ENCODE measurements at regions not wholly inside any gene's neighbourhood (a gene's known extent, or its start where the extent isn't known, plus 50 kb on each side); places are given as distances from the start of the nearest gene placed in this dataset.

DNA sequence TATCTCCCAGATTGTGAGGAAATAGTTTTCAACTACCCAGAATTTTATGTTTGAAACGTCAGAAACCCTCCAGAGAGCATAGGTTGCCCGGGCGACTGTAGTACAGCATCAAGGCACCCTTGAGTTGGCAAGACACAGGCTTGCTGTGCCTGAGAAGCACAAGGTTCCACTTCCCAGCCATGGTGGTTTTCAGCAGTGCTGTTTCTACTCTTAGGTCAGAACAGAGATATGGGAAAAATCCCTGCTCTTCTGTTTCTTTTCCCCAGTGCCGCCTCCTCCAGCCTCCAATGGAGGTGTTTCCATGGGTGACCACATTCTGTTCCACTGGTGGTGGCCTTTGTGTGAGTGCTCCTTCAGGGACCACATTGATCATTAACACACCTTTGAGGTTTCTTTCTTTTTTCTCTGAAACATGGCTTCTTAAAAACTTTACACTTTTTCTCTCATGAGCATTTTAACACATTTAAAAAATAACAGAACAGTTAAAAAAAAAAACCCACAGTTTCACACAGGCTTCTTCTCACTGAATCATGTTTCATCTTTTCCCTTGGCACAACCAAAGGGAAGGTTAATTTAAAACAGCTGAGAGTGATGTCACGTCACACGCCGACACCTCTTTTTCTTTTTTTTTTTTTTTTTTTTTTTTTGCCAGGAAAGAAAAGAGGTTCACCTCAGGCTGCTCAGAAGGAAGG lies 229.3 kb upstream of the HDAC4 start:
- intact Hi-C loops (cut with DNase I): no loop called here

DNA sequence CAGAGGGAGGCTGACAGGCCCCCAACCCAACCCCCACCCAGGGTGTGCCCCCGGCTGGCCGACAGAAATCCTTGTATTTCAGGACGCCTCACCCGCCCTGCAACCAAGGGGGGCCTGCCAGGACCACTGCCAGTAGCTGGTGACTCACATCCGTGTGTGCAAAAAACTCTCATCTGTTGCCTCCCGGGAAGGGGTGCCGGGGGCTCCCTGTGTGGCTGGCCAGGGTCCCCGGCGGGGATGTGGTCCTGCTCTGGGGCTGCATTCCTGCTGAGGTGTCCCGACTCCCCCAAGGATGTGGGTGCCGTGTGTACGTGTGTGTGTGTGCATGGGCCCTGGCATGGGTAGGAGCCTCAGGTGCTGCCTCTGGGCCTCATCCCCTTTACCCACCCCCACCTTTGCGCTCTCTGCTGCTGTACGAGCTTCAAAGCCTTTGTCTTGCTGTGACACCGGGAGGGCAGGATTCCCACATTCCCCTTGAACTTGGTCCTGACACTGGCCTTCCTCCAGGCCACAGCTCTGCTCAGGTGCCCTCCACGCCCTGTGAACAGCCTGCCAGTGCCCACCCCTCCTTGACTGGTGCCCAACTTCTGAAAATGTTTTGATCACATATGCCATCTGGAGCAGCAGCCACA lies 226.3 kb upstream of the HDAC4 start:
- intact Hi-C loops (cut with DNase I): no loop called here
- peak in 2 of 42 donors; percentile 29 for DNase-seq

More for the DNA sequence above, 229.3 kb upstream of the HDAC4 start:
- DNase-seq: peak in 2 of 42 donors; percentile 35 to 36

DNA sequence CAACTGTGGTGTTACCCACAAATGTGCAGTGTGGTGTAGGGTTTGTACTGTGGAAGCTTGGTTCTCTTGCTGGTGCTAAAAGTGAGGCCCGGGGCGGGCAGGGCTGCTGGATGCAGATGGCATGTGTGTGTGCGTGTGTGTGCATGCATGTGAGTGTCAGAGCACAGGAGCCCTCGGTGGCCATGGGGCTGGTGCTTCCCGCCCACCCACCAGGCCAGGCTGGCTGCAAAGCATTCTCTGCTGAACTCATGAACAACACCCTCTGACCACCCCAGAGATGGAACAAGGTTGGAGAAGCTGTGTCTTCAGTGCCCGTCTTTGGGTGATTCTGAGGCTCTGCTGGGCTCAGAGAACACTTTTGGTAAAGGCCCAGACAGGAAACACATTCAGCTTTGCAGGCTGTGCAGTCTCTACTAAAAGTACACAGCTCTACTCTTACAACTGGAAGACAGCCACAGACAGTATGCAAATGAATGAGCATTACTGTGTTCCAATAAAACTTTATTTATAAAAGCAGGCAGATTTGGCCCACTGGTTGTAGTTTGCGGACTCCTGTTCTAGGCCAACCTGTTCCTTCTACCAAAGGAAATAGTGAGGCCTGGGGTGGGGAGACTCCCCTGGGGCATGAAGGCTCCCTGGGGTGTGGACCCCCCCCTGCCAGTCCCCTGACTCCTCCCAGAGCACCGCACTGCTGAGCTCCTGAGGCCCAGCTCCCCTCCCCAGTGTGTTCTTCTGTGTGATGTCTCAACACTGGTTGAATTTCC lies 225.3 kb upstream of the HDAC4 start:
- intact Hi-C loops (cut with DNase I): no loop called here

DNA sequence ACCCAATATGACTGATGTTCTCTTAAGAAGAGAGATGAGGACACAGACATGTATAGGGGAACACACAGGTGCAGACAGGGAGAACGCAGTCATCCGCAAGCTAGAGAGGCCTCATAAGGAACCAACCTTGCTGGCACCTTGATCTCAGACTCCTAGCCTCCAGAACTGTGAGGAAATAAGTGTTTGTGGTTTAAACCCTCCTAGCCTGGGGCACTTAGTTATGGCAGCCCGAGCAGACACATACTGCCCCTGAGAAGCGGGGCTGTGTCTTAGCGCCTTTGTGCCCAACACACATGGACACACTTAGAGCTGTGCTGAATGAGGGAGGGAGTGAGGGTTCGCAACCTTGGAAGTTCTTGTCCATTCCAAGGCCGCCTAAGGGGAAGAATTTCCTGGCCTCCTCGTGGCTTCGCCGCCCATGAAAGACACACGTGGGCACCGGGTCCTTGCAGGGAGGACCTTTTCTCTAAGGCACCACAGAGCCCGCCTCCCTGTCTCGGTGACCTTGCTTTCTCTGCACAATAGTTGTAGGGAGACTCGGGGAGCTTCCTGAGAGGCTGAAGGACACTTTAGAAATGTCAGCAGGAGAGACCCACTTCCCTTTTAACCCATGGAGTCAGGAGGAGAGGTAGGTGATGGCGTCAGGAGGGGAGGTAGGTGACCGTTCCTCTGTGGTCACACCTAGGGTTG lies 224.5 kb upstream of the HDAC4 start:
- intact Hi-C loops (cut with DNase I): no loop called here
- peak in 2 of 42 donors; percentile 17 to 25 for DNase-seq

More for the DNA sequence above, 225.3 kb upstream of the HDAC4 start:
- DNase-seq: peak in 2 of 42 donors; percentile 20 to 31

DNA sequence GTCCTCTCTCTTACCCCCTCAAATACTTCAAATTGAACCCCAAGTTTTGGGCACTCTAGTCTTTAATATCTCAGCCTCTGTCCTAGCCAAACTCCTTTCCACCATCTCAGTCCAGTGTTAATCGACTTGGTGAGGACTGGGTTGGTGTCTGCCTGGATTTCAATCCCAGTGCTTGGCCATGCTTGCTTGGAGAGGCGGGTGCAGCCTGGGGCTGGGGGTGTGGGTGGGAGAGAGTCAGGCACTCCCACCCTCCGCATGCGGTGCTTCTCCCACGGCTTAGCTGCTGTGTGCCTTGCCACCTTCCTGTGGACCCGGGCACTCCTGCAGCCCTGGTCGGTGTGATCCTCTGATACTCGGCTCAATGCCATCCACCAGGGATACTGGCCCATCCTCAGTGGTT lies 220.8 kb upstream of the HDAC4 start:
- DNase-seq: peak in 1 of 42 donors; percentile 12
- intact Hi-C loops (cut with DNase I): no loop called here

DNA sequence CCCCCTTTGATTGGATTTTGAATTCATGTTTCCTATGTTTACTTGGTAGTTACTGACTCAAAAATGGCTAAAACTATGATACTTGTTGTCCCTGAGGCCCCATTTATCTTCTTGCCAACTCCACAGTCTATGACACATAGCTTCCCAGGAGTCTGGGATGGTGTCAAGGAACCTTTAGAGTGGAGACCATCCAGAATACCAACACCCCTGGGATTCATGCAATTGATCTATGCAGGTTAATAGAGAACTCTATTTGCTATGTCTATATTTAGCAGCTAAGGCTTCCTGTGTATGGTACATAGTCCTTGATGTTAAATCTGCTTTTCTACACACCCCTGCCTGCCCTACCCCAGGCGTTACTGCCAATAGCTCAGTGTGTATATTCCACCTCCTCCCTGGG lies 218.5 kb upstream of the HDAC4 start:
- peak in 2 of 42 donors; percentile 6 to 8 for DNase-seq
- intact Hi-C loops (cut with DNase I): no loop called here

DNA sequence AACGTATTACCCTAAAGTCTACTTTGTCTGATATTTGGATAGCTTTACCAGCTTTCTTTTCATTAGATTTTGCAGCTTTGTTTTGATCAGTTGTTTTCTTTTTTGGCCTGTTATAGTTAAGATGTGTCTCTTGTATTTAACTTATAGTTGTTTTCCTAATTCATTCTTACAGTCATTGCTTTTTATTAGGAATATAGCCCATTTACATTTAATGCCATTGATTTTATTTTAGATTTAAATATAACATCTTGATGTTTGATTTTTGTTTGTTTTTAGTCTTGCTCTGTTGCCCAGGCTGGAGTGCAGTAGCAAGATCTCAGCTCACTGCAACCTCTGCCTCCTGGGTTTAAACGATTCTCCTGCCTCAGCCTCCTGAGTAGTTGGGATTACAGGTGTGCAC lies 215.9 kb upstream of the HDAC4 start:
- intact Hi-C loops (cut with DNase I): no loop called here
- DNase-seq: no peak

DNA sequence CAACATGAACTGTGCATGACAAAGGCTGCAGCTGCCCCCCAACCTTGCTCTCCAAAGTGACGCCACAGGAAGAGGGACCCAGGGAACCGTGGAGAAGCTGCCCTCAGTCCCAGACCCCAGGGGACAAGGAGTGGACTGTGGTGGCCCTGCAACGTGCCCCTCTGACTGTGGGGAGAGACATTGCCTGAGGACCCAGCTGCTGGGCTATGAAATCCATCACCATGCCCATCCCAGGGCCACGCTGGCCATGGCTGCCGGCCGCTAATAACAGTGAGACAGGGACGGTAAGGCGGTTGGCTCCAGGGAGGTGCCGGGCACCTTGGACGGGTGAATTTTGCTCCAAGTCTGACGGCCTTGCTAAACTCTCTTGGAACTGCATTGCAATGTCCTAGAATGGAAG lies 211.3 kb upstream of the HDAC4 start:
- peak in 2 of 42 donors; percentile 1 to 4 for DNase-seq
- intact Hi-C loops (cut with DNase I): no loop called here

DNA sequence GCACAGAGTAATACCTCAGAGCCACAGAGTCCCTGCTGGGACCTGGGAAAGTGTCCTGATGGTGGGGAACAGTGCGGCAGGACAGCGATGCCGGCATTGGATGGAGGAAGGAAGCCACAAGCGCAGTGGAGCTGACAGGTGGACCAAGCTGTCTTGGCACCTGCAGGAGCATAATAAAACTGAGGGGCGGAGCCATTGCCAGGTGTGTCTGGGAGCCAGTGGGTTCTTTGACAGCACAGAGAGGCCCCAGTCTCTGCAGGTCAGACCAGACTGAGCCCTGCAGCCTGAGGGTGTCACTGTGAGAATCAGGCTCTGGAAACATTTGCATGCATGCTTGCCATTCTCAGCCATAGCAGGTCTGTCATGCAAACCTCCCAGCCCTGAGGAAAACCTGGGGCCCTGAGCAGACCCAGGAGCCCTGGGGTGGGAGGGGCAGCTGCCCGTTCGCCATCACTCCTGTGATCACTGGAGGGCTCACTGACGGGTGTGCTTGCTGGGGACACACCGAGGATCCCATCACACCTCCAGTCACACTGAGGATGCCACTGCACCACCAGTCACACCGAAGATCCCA lies 210.5 kb upstream of the HDAC4 start:
- peak in 2 of 42 donors; percentile 9 to 10 for DNase-seq
- intact Hi-C loops (cut with DNase I): no loop called here

DNA sequence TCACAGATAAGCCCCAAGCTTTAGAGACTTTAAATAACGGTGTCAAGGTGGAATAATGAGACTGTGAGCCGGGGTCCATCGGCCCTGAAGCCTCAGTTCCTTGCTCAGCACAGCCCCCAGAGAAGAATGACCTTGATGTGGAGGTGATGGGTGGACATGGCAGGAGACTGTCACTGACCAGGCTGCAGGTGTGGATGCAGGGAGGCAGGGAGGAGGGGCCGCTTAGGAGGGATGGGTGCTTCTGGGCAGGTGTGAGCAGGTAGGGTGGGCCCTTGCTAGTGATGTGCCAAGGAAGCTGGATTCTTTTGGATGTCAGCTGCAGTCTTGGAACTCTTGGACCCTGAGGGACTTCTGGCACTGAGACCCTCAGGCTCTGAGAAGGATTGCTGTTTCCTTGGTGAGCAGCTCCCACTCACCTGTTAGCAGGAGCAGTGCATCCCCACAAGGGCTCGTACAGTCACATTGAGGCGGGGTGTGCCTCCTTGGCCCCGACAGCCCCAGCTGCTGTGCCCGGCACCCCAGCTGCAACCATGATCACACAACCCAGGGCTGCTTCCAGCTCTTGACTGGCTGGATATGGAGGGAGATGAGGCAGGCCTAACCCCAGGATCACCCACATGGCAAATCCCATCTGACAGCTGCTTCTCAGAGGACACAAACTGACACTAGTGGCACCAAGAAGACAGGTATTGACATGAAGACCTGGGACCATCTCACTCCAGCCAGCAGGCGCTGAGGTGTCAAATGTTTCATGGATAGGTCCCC lies 209.8 kb upstream of the HDAC4 start:
- intact Hi-C loops (cut with DNase I): no loop called here
- DNase-seq: peak in 6 of 42 donors; percentile 0 to 10 (median 4)

DNA sequence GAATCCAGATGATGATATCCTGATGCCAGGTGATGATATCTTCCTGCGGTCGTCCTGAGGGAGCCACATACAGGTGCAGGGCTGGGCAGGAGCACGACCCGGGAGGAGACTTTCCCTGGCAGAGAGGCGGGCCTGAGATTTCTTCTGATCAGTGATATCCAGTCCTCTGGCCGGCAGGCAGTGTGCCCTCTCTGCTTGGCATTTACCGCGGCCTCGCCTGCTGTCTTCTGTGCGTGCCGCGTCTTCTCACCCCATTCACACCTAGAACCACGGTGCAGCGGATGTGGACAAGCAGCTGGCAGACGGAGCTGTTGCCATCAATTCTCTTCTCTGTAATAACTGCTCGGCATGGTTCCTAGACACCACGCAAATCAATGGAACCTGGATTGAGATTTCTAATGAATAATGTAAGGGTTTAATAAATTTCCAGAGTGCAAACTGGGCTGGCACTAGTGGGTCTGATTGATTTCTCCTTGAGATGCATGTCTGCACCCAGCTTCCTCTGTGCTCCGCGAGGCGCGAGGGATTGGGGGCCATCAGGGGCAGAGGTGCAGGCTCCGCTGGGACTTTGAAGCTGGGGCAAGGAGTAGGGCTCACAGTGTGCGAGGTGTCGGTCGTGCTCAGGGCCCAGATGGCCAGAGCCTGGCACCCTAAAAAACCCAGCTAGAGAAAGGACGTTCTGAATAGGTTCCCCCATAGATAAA lies 208.9 kb upstream of the HDAC4 start:
- DNase-seq: peak in 5 of 42 donors; percentile 5 to 34 (median 10)
- intact Hi-C loops (cut with DNase I): no loop called here

DNA sequence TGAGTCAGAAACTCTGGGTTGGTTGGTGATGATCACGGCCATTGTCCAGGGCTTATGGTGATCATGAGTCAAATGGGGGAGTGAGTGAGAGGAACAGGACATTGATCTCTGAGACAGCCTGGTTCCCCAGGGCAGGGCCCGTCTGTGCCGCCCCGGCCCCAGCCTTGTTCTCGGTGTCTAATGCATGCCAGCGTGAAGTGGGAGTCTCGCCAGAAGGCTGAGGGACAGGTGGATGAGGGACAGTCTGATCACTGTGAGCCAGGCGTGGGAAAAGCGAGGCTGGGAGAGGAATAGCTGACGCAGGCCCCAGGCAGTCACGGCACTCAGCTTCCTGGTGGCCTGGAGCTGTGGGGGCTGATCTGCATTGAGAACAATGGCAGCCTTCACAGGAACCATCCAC lies 208.3 kb upstream of the HDAC4 start:
- intact Hi-C loops (cut with DNase I): no loop called here

DNA sequence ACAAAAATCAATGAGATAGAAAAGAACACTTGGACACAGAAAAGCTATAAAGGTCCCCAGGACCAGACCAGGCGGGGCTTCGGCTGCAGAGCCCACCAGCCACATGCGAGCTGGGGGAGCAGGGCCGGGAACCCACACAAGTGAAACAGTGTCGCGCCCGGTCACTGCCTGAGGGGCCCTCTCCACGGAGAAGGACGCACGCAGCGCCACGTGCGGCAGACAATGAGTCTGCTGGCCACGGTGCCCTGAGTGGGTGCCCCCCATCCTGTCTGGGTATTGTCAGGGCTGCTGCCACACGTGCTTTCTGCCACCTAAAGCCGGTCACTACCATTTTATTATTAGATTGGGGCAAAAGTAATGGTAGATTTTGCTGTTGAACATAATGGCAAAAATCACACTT lies 207.9 kb upstream of the HDAC4 start:
- peak in 4 of 42 donors; percentile 12 to 28 (median 12) for DNase-seq
- intact Hi-C loops (cut with DNase I): no loop called here

More for the DNA sequence above, 208.3 kb upstream of the HDAC4 start:
- DNase-seq: peak in 7 of 42 donors; percentile 7 to 53 (median 23)

DNA sequence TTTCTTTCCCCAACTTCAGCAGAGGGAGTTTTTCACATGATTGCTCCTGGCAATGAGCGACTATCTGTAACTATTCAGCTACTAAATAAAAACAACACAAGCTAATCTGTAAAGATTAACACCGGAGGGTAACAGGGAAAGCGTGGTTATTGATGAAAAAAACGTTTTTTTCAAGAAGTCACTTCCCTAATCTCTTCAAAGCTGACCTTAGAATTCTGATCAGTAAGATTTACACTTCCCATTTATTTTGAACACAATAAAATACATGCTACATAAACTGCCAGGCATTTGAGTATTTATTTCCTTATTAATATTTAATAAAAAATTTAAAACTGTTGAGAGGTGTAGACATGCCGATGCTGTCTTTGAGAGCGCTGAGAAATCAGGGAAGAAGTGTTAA lies 207.4 kb upstream of the HDAC4 start:
- intact Hi-C loops (cut with DNase I): no loop called here
- no peak for DNase-seq

DNA sequence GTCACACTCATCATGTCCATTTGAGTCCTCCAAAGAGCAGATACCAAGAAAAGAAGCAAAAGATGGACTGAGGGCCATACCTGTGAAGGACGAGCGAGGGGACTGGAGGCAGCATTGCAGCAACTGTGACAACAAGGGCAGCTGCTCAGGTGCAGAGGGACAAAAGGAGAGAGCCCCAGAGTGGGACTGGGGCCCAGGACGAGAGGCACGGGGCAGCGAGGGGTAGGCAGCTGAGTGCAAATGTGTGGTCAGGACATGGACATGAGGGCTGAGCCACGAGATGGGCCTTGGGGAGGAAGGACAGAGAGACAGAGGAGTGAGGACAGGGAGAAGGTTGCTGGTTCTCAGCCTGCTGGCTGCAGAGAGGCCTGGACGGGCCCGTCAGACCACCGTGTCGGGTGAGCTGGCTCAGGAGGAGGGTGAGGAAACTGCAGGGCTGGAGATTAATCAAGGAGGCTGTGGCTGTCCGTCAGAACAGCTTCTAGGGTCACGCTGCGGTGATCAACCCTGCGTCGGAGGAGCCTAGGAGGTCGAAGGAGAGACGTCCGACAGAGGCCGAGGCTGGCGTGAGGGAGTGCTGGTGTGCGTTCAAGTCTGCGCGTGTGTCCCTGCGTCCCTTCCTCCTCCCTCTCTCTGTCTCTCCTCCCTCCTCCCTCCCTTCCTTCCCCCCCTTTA lies 206.8 kb upstream of the HDAC4 start:
- intact Hi-C loops (cut with DNase I): no loop called here
- peak in 6 of 42 donors; percentile 4 to 39 (median 14) for DNase-seq

DNA sequence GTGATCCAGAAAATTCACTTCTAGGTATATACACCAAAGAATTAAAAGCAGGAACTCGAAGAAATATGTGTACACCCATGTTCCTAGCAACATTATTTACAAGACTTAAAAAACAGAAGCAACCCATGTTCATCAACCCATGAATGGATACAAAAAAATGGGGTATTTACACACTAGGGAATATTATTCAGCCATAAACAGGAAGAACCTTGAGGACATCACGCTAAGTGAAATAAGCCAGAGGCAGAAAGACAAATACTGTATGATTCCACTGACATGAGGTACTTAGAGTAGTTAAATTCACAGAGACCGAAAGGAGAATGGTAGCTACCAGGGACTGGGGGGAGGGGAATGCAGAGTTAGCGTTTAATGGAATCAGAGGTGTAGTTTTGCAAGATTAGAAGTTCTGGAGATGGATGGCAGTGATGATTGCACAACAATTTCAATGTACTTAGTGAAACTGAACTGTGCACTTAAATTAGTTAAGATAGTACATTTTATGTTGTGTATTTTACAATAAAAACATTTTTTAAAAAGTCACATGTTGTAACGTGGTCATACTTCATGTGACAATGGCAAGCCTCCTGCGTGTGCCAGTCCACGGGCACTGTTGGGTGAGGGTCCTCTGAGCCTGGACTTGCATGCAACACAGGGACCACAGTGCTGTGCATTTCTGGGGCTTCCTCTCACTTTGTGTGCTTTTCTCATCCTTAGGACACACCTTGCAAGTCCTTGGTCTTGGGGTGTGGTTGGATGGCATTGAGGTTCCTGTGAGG lies 206.1 kb upstream of the HDAC4 start:
- peak in 5 of 42 donors; percentile 2 to 26 (median 16) for DNase-seq
- intact Hi-C loops (cut with DNase I): no loop called here

Data from head of caudate nucleus (tissue), 42 donors.